WTC11 (cell line): ENCODE measurements at regions not wholly inside any gene's neighbourhood (a gene's known extent, or its start where the extent isn't known, plus 50 kb on each side); places are given as distances from the start of the nearest gene placed in this dataset.
"Not testable (repeated sequence)": the region's sequence is repeated elsewhere in the genome, so short reads cannot be mapped to it uniquely, and the experiment has no call there.

Experiments
- ATAC-seq: fragments of 200-7000 bp; cut with Tn5 transposase; 2 replicates; pipeline ENCODE4 v1.10.0; 2021; ENCODE audit warnings: mild to moderate bottlenecking, moderate library complexity
- CTCF ChIA-PET: fragments of 300-600 bp; sonication (Branson Sonifier 250); formaldehyde crosslinking; loops from one replicate; lab custom pipeline; 2021; ENCODE audit warnings: antibody characterized with exemption; lab: Charles Lee
- POLR2A ChIA-PET: fragments of 350-600 bp; sonication (Branson Sonifier 250); formaldehyde crosslinking; loops from one replicate; lab custom pipeline; 2021; ENCODE audit warnings: antibody characterized with exemption; lab: Charles Lee
- DNase-seq: peaks from one replicate; pipeline ENCODE4 v3.0.0; 2021; ENCODE audit warnings: low spot score
- H3K27ac Mint-ChIP-seq: 2 replicates; pipeline ENCODE4 v1.8.0; 2021; ENCODE audit warnings: mixed read lengths
- H3K27me3 Mint-ChIP-seq: 2 replicates; pipeline ENCODE4 v1.8.0; 2021; ENCODE audit warnings: low read depth, mild to moderate bottlenecking, moderate library complexity, mixed read lengths
- H3K36me3 Mint-ChIP-seq: 2 replicates; pipeline ENCODE4 v1.8.0; 2021; ENCODE audit warnings: mixed read lengths
- H3K4me1 Mint-ChIP-seq: 2 replicates; pipeline ENCODE4 v1.8.0; 2022; ENCODE audit warnings: mixed read lengths
- H3K4me3 Mint-ChIP-seq: 2 replicates; pipeline ENCODE4 v1.8.0; 2021; ENCODE audit warnings: mild to moderate bottlenecking, moderate library complexity, mixed read lengths
- H3K9me3 Mint-ChIP-seq: 2 replicates; pipeline ENCODE4 v1.8.0; 2021; ENCODE audit warnings: mixed read lengths
- CBFB ChIP-seq: sonication (generic); formaldehyde crosslinking; IDR thresholded peaks from 2 replicates; pipeline ENCODE4 v1.8.1; 2022; ENCODE audit warnings: mild to moderate bottlenecking, low read depth, missing genetic modification reagents
- CREB1 ChIP-seq: sonication (generic); formaldehyde crosslinking; IDR thresholded peaks from 2 replicates; pipeline ENCODE4 v1.8.0; 2023; ENCODE audit warnings: mild to moderate bottlenecking, missing genetic modification reagents
- CREM ChIP-seq: sonication (generic); formaldehyde crosslinking; IDR thresholded peaks from 2 replicates; pipeline ENCODE4 v1.8.1; 2022; ENCODE audit warnings: mild to moderate bottlenecking, missing genetic modification reagents, moderate library complexity
- CTCF ChIP-seq: fragments of 200-600 bp; IDR thresholded peaks from 2 replicates; pipeline ENCODE4 v1.8.0; 2022; ENCODE audit warnings: antibody characterized with exemption
- ETV6 ChIP-seq: sonication (generic); formaldehyde crosslinking; IDR thresholded peaks from 2 replicates; pipeline ENCODE4 v1.8.1; 2022; ENCODE audit warnings: mild to moderate bottlenecking, missing genetic modification reagents
- FOXJ3 ChIP-seq: sonication (generic); formaldehyde crosslinking; IDR thresholded peaks from 2 replicates; pipeline ENCODE4 v1.9.0; 2021; ENCODE audit warnings: missing genetic modification reagents, mild to moderate bottlenecking, borderline replicate concordance
- GABPB1 ChIP-seq: sonication (generic); formaldehyde crosslinking; IDR thresholded peaks from 2 replicates; pipeline ENCODE4 v1.8.1; 2023; ENCODE audit warnings: mild to moderate bottlenecking, missing genetic modification reagents
- IRF2 ChIP-seq: sonication (generic); formaldehyde crosslinking; IDR thresholded peaks from 2 replicates; pipeline ENCODE4 v1.8.0; 2022; ENCODE audit warnings: low read depth, missing genetic modification reagents, borderline replicate concordance
- JUN ChIP-seq: sonication (generic); formaldehyde crosslinking; IDR thresholded peaks from 2 replicates; pipeline ENCODE4 v1.8.0; 2023; ENCODE audit warnings: mild to moderate bottlenecking, missing genetic modification reagents
- KAT7 ChIP-seq: sonication (generic); formaldehyde crosslinking; IDR thresholded peaks from 2 replicates; pipeline ENCODE4 v1.8.1; 2023; ENCODE audit warnings: missing genetic modification reagents, mild to moderate bottlenecking, borderline replicate concordance
- MLX ChIP-seq: sonication (generic); formaldehyde crosslinking; IDR thresholded peaks from 2 replicates; pipeline ENCODE4 v1.8.1; 2023; ENCODE audit warnings: mild to moderate bottlenecking, missing genetic modification reagents, moderate library complexity
- OVOL2 ChIP-seq: fragments of 250-450 bp; sonication (Bioruptor Pico); IDR thresholded peaks from 2 replicates; pipeline ENCODE4 v1.9.0; 2021; ENCODE audit warnings: mild to moderate bottlenecking, borderline replicate concordance
- PRRX2 ChIP-seq: fragments of 250-450 bp; sonication (Bioruptor Pico); IDR thresholded peaks from 2 replicates; pipeline ENCODE4 v1.8.0; 2021; ENCODE audit warnings: mild to moderate bottlenecking
- TEAD4 ChIP-seq: sonication (generic); formaldehyde crosslinking; IDR thresholded peaks from 2 replicates; pipeline ENCODE4 v1.8.0; 2022; ENCODE audit warnings: mild to moderate bottlenecking, missing genetic modification reagents
- TP53 ChIP-seq: sonication (generic); formaldehyde crosslinking; IDR thresholded peaks from 2 replicates; pipeline ENCODE4 v1.8.1; 2023; ENCODE audit warnings: mild to moderate bottlenecking, missing genetic modification reagents
- USF1 ChIP-seq: sonication (generic); formaldehyde crosslinking; IDR thresholded peaks from 2 replicates; pipeline ENCODE4 v1.8.0; 2022; ENCODE audit warnings: mild to moderate bottlenecking, missing genetic modification reagents
- ZNF138 ChIP-seq: sonication (generic); formaldehyde crosslinking; conservative IDR thresholded peaks from 2 replicates; pipeline ENCODE4 v1.8.1; 2022; ENCODE audit warnings: mild to moderate bottlenecking, moderate library complexity, missing genetic modification reagents
- ZNF232 ChIP-seq: sonication (generic); formaldehyde crosslinking; IDR thresholded peaks from 2 replicates; pipeline ENCODE4 v1.8.0; 2022; ENCODE audit warnings: mild to moderate bottlenecking, missing genetic modification reagents
- ZNF263 ChIP-seq: sonication (generic); formaldehyde crosslinking; IDR thresholded peaks from 2 replicates; pipeline ENCODE4 v1.8.1; 2022; ENCODE audit warnings: low read depth, mild to moderate bottlenecking, moderate library complexity, missing genetic modification reagents

- no peaks in the 10 kb centered on the region for H3K4me1 Mint-ChIP-seq
- ATAC-seq = no peak
- H3K27ac Mint-ChIP-seq = no peak overlapping the region
- DNase-seq = no peak
- TF ChIP-seq KAT7 (CRISPR knock-in tag) (no peak), CREM (CRISPR knock-in tag) (no peak), TEAD4 (CRISPR knock-in tag) (no peak), CTCF (no peak), IRF2 (CRISPR knock-in tag) (no peak), CREB1 (no peak), MLX (no peak), PRRX2 (no peak), ZNF138 (CRISPR knock-in tag) (no peak)
- TF ChIP-seq, all 79 proteins: peak for 0
- no peak overlapping the region for H3K4me3 Mint-ChIP-seq
- no peaks in the 10 kb centered on the region for H3K36me3 Mint-ChIP-seq
- peaks cover 6% of the 10 kb centered on the region; the same call in 1 of the 2 replicates for H3K9me3 Mint-ChIP-seq
- POLR2A ChIA-PET = no interaction called here
- no peaks in the 10 kb centered on the region for H3K27me3 Mint-ChIP-seq
- CTCF ChIA-PET = interaction anchor here (0.6 kb wide), 1 partner anchor 10 kb away, joined by 3 read pairs; no protein-coding TSS in a partner anchor
Observed at GRCh38 chr12:91743704-91744321, 401.8 kb downstream of the BTG1 start.

- Mint-ChIP-seq H3K4me1 (no peaks in the 10 kb centered on the region), H3K9me3 (peaks cover 6% of the 10 kb centered on the region; the same call in 1 of the 2 replicates), H3K27ac (no peak overlapping the region), H3K36me3 (no peaks in the 10 kb centered on the region), H3K4me3 (no peak overlapping the region), H3K27me3 (no peaks in the 10 kb centered on the region)
- ATAC-seq = no peak; the same call in 1 of the 2 replicates
- TF ChIP-seq ZNF232 (no peak), FOXJ3 (no peak), OVOL2 (CRISPR knock-in tag) (no peak)
- ChIA-PET POLR2A (interaction anchor here (0.5 kb wide), 1 partner anchor 83 kb away, joined by 3 read pairs; no protein-coding TSS in a partner anchor), CTCF (interaction anchor here (0.6 to 1.2 kb wide), 2 partner anchors 10 to 362 kb away, joined by 3 read pairs; no protein-coding TSS in a partner anchor)
- DNase-seq = no peak
Observed at GRCh38 chr12:91743280-91743679, 402.4 kb downstream of the BTG1 start.

GRCh38 chr12:91741932-91742331 lies 403.7 kb downstream of the BTG1 start:
- DNase-seq (no peak), ATAC-seq (no peak)
- no peaks in the 10 kb centered on the region for H3K4me1 Mint-ChIP-seq
- CTCF ChIA-PET = interaction anchor here (1.2 kb wide), 1 partner anchor 360 kb away, joined by 3 read pairs; no protein-coding TSS in a partner anchor
- H3K27ac Mint-ChIP-seq = no peak overlapping the region
- H3K27me3 Mint-ChIP-seq = no peaks in the 10 kb centered on the region
- POLR2A ChIA-PET = no interaction called here
- no peaks in the 10 kb centered on the region for H3K36me3 Mint-ChIP-seq
- H3K4me3 Mint-ChIP-seq = no peak overlapping the region
- peaks cover 6% of the 10 kb centered on the region; the same call in 1 of the 2 replicates for H3K9me3 Mint-ChIP-seq
- TF ChIP-seq ETV6 (CRISPR knock-in tag) = no peak
- no peak for TF ChIP-seq ZNF263 (CRISPR knock-in tag)
- no peak for TF ChIP-seq USF1 (CRISPR knock-in tag)
- no peak for TF ChIP-seq JUN (CRISPR knock-in tag)
- no peak for TF ChIP-seq CBFB (CRISPR knock-in tag)
- TF ChIP-seq TP53 (CRISPR knock-in tag) = no peak
- no peak for TF ChIP-seq GABPB1

- H3K4me3 Mint-ChIP-seq, H3K27me3 Mint-ChIP-seq, ATAC-seq, H3K4me1 Mint-ChIP-seq, H3K9me3 Mint-ChIP-seq, POLR2A ChIA-PET, DNase-seq, H3K36me3 Mint-ChIP-seq, H3K27ac Mint-ChIP-seq: not testable (repeated sequence)
- CTCF ChIA-PET = interaction anchor here (0.6 kb wide), 1 partner anchor 10 kb away, joined by 3 read pairs; no protein-coding TSS in a partner anchor
Observed at GRCh38 chr12:91733846-91734245, 411.8 kb downstream of the BTG1 start.
